ENCODE measurements at regions not wholly inside any gene's neighbourhood (a gene's known extent, or its start where the extent isn't known, plus 50 kb on each side); places are given as distances from the start of the nearest gene placed in this dataset.

GRCh38 chr10:128960517-128960916, 506.5 kb upstream of the MGMT start:
- Mint-ChIP-seq H3K27me3 (ENCODE audit: insufficient read depth) (no peaks in the 10 kb centered on the region), H3K4me3 (no peak overlapping the region), H3K36me3 (ENCODE audit: low read depth) (peaks cover 9% of the 10 kb centered on the region; the same call in 1 of the 2 replicates), H3K9me3 (peaks cover 55% of the 10 kb centered on the region), H3K4me1 (ENCODE audit: low read depth) (no peaks in the 10 kb centered on the region), H3K27ac (no peak overlapping the region)
- DNase-seq: no peak
- TF ChIP-seq CTCF (IDR thresholded peaks at IDR 0.05): no peak

- H3K4me3 Mint-ChIP-seq: no peak overlapping the region
- peaks cover 56% of the 10 kb centered on the region for H3K9me3 Mint-ChIP-seq
- no peak for DNase-seq
- H3K4me1 Mint-ChIP-seq (ENCODE audit: low read depth): no peaks in the 10 kb centered on the region
- no peak for TF ChIP-seq CTCF (IDR thresholded peaks at IDR 0.05)
- H3K27ac Mint-ChIP-seq: no peak overlapping the region
- H3K36me3 Mint-ChIP-seq (ENCODE audit: low read depth): peaks cover 9% of the 10 kb centered on the region; the same call in 1 of the 2 replicates
- H3K27me3 Mint-ChIP-seq (ENCODE audit: insufficient read depth): no peaks in the 10 kb centered on the region
Measured at GRCh38 chr10:128962182-128962581, 504.9 kb upstream of the MGMT start.

GRCh38 chr10:128963211-128964099, 503.6 kb upstream of the MGMT start:
- Mint-ChIP-seq H3K36me3 (ENCODE audit: low read depth) (peaks cover 12% of the 10 kb centered on the region; the same call in 1 of the 2 replicates), H3K27ac (no peak overlapping the region), H3K4me1 (ENCODE audit: low read depth) (no peaks in the 10 kb centered on the region), H3K4me3 (no peak overlapping the region), H3K9me3 (peaks cover 59% of the 10 kb centered on the region), H3K27me3 (ENCODE audit: insufficient read depth) (no peaks in the 10 kb centered on the region)
- no peak for DNase-seq
- TF ChIP-seq CTCF (IDR thresholded peaks at IDR 0.05): no peak

- no peak overlapping the region for H3K27ac Mint-ChIP-seq
- H3K36me3 Mint-ChIP-seq (ENCODE audit: low read depth): peaks cover 7% of the 10 kb centered on the region; the same call in 1 of the 2 replicates
- no peak for TF ChIP-seq CTCF (IDR thresholded peaks at IDR 0.05)
- H3K9me3 Mint-ChIP-seq: peaks cover 56% of the 10 kb centered on the region
- no peak overlapping the region for H3K4me3 Mint-ChIP-seq
- DNase-seq: no peak
- H3K27me3 Mint-ChIP-seq (ENCODE audit: insufficient read depth): no peaks in the 10 kb centered on the region
- H3K4me1 Mint-ChIP-seq (ENCODE audit: low read depth): no peaks in the 10 kb centered on the region
Measured at GRCh38 chr10:128964100-128964403, 503.0 kb upstream of the MGMT start.

GRCh38 chr10:128967980-128968756, 498.9 kb upstream of the MGMT start:
- Mint-ChIP-seq H3K4me1 (ENCODE audit: low read depth) (no peaks in the 10 kb centered on the region), H3K36me3 (ENCODE audit: low read depth) (peaks cover 10% of the 10 kb centered on the region; the same call in 1 of the 2 replicates), H3K27ac (no peak overlapping the region), H3K9me3 (peaks cover 61% of the 10 kb centered on the region), H3K4me3 (no peak overlapping the region), H3K27me3 (ENCODE audit: insufficient read depth) (no peaks in the 10 kb centered on the region)
- no peak for TF ChIP-seq CTCF (IDR thresholded peaks at IDR 0.05)
- no peak for DNase-seq

Measured in HFFc6 (cell line).